SK-N-MC (cell line): ENCODE measurements at regions not wholly inside any gene's neighbourhood (a gene's known extent, or its start where the extent isn't known, plus 50 kb on each side); places are given as distances from the start of the nearest gene placed in this dataset.

Experiments used
- FOXP2 ChIP-seq: optimal IDR thresholded peaks from 2 replicates; pipeline ENCODE3; 2011; ENCODE audit warnings: mild to moderate bottlenecking, moderate library complexity; ENCODE audit not compliant: insufficient read depth; ENCODE audit errors: extremely low read length, control extremely low read depth
- POLR2AphosphoS5 ChIP-seq: IDR thresholded peaks from 2 replicates; pipeline ENCODE4 v1.6.1; 2012; ENCODE audit warnings: mild to moderate bottlenecking, low read depth, low read length, borderline replicate concordance

- no peak for TF ChIP-seq POLR2AphosphoS5
- no peak for TF ChIP-seq FOXP2
These were observed 226.2 kb downstream of the MN1 start for GRCh38 chr22:27575348-27575747.
